ENCODE measurements at regions not wholly inside any gene's neighbourhood (a gene's known extent, or its start where the extent isn't known, plus 50 kb on each side); places are given as distances from the start of the nearest gene placed in this dataset.

GRCh38 chr6:15744818-15745402 is 82.1 kb upstream of the DTNBP1 start:
- TF ChIP-seq GABPA (IDR thresholded peaks at IDR 0.05; ENCODE audit: low read depth) (no peak), POLR2AphosphoS5 (IDR thresholded peaks at IDR 0.05; ENCODE audit: low read depth) (no peak)

Measured in HL-60 (cell line).